Activated naive CD4-positive, alpha-beta T cell treated with anti-CD3 and anti-CD28 coated beads, Interleukin-2, amount 50 U/mL, for 72 hours (primary cell): ENCODE measurements at regions not wholly inside any gene's neighbourhood (a gene's known extent, or its start where the extent isn't known, plus 50 kb on each side); places are given as distances from the start of the nearest gene placed in this dataset.

Experiments used
- ATAC-seq, 2 donors: fragments of 150-1000 bp; cut with Tn5 transposase; 2 replicates each; pipeline ENCODE4 v1.10.0; 2021; ENCODE audit warnings: mild to moderate bottlenecking in 2 of 2, moderate library complexity in 2 of 2
- DNase-seq, 2 donors: peaks; one replicate each; pipeline ENCODE4 v3.0.0; 2021 to 2022; ENCODE audit warnings: low spot score in 2 of 2
- H3K27ac Mint-ChIP-seq, 2 donors: one replicate each; pipeline ENCODE4 v1.8.0; 2022; ENCODE audit warnings: mild to moderate bottlenecking in 2 of 2, mixed read lengths in 2 of 2
- H3K36me3 Mint-ChIP-seq, 2 donors: one replicate each; pipeline ENCODE4 v1.8.0; 2022; ENCODE audit warnings: mixed read lengths in 2 of 2
- H3K9me3 Mint-ChIP-seq, 2 donors: one replicate each; pipeline ENCODE4 v1.8.0; 2022; ENCODE audit warnings: mixed read lengths in 2 of 2

- H3K36me3 Mint-ChIP-seq, result peaks cover 0 to 16% of the 10 kb centered on the region in 2 donors
- peaks cover 24 to 25% of the 10 kb centered on the region in 2 donors for H3K9me3 Mint-ChIP-seq
- ATAC-seq (no peak), DNase-seq (no peak)
- H3K27ac Mint-ChIP-seq, result no peak overlapping the region
These were observed 160.5 kb upstream of the AGTR2 start for GRCh38 chrX:116009861-116010710.

- Mint-ChIP-seq H3K27ac (no peak overlapping the region), H3K36me3 (peaks cover 0 to 16% of the 10 kb centered on the region in 2 donors), H3K9me3 (peaks cover 24 to 25% of the 10 kb centered on the region in 2 donors)
- ATAC-seq (no peak), DNase-seq (no peak)
These were observed 159.6 kb upstream of the AGTR2 start for GRCh38 chrX:116010939-116011338.

GRCh38 chrX:116031331-116031730 is 139.2 kb upstream of the AGTR2 start:
- DNase-seq, result no peak
- Mint-ChIP-seq H3K36me3 (peaks cover 0 to 4% of the 10 kb centered on the region in 2 donors), H3K9me3 (peaks cover 2 to 6% of the 10 kb centered on the region in 2 donors), H3K27ac (no peak overlapping the region)
- no peak for ATAC-seq
